HepG2 (cell line): ENCODE measurements at regions not wholly inside any gene's neighbourhood (a gene's known extent, or its start where the extent isn't known, plus 50 kb on each side); places are given as distances from the start of the nearest gene placed in this dataset.

Experiments
- POLR2AphosphoS5 ChIP-seq: IDR thresholded peaks from 2 replicates; pipeline ENCODE4 v1.6.1; 2012; ENCODE audit warnings: low read depth, low read length
- TBP ChIP-seq: sonication (generic); formaldehyde crosslinking; IDR thresholded peaks from 2 replicates; pipeline ENCODE4 v1.5.0; 2020; ENCODE audit warnings: missing genetic modification reagents
- ZNF431 ChIP-seq: sonication (generic); formaldehyde crosslinking; IDR thresholded peaks from 2 replicates; pipeline ENCODE4 v1.9.0; 2022; ENCODE audit warnings: missing genetic modification reagents, low read depth, mild to moderate bottlenecking, borderline replicate concordance
- TF ChIP-seq, protein P1 (sequence below): IDR thresholded peaks from 2 replicates; pipeline ENCODE4 v1.6.1; 2012; ENCODE audit warnings: inconsistent platforms
- TF ChIP-seq, protein P2 (sequence below): sonication (generic); formaldehyde crosslinking; IDR thresholded peaks from 2 replicates; pipeline ENCODE4 v1.5.0; 2020; ENCODE audit warnings: mild to moderate bottlenecking, missing genetic modification reagents, moderate library complexity

DNA sequence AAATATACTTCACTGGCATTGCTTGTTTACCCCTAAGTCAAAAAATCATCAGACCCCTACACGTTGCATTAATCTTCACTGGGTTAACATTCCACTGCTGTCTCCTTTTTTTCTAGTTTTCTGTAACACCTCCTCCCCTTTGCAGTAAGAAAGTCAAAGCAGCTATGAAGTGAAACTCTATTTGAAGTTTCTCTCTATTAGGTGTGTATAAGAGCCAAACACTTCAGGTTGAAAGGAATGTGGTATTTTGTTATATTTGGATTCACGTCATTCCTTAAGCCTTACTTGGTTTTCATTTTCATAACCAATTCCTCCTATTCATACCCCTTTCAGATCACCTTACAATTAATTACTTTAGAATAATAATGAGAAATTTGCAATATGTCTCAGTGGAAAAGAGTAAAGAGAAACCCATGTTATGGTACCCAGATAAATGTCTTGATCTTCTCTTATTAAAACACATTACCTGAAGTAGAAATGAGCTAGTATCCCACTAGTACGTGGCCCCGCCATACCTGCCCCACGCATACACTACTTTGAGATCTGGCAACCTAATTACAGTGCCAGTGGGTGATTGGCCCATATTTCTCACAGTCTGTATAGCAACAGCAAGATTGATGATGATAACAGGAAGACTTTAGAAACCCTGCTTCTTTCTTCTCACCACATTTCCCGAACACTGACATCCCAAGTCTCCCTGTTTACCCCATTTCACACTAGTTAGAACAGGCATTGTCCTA, 236.4 kb upstream of the RGS6 start:
- TF ChIP-seq, protein P1, sequence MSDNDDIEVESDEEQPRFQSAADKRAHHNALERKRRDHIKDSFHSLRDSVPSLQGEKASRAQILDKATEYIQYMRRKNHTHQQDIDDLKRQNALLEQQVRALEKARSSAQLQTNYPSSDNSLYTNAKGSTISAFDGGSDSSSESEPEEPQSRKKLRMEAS, result no peak
- TF ChIP-seq, protein P2, sequence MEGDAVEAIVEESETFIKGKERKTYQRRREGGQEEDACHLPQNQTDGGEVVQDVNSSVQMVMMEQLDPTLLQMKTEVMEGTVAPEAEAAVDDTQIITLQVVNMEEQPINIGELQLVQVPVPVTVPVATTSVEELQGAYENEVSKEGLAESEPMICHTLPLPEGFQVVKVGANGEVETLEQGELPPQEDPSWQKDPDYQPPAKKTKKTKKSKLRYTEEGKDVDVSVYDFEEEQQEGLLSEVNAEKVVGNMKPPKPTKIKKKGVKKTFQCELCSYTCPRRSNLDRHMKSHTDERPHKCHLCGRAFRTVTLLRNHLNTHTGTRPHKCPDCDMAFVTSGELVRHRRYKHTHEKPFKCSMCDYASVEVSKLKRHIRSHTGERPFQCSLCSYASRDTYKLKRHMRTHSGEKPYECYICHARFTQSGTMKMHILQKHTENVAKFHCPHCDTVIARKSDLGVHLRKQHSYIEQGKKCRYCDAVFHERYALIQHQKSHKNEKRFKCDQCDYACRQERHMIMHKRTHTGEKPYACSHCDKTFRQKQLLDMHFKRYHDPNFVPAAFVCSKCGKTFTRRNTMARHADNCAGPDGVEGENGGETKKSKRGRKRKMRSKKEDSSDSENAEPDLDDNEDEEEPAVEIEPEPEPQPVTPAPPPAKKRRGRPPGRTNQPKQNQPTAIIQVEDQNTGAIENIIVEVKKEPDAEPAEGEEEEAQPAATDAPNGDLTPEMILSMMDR, result no peak
- no peak for TF ChIP-seq ZNF431
- TF ChIP-seq TBP (CRISPR knock-in tag), result no peak
- TF ChIP-seq POLR2AphosphoS5, result no peak
